ENCODE measurements at regions not wholly inside any gene's neighbourhood (a gene's known extent, or its start where the extent isn't known, plus 50 kb on each side); places are given as distances from the start of the nearest gene placed in this dataset.
A peak's percentile ranks its signal among the peaks of the same experiment; 100 is the strongest.

DNA sequence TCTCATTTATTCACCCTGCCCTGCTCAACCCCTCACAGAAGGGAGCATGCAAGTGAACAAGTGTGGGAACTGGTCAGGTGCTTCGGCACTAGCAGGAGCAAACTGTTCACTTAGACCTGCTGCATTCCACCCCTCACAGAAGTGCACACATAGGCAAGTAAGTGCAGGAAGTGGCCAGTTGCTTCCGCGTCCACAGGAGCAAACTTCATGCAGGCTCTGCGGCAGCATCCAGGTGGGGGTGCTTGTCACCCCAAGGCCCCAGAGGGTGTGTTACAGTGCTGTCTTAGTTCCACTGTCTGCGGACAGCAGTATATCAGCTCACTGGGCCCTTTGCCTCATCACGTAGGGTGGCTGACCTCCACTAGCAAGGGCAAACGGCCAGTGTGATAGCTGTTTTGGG lies 167.3 kb upstream of the AVPR1A start:
- no peak for DNase-seq

DNA sequence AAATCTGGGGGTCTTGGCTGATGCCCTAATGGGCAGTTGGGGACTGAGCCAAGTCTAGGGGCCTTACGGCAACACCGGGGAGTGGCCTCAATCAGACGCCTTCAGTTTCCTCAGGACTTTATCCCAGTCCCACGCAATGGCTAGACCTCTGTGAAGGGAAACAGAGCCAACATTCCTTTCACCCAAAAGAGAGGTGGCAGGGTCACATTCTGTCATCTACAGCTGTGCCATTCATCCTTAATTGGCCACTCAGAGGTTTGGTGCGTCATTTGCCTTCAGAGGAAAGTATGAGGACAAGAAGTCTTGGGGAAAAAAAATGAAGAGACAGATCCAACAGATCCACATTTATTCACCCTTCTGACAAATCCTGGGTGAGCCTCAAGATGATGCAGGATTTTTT lies 166.9 kb upstream of the AVPR1A start:
- DNase-seq, result no peak

DNA sequence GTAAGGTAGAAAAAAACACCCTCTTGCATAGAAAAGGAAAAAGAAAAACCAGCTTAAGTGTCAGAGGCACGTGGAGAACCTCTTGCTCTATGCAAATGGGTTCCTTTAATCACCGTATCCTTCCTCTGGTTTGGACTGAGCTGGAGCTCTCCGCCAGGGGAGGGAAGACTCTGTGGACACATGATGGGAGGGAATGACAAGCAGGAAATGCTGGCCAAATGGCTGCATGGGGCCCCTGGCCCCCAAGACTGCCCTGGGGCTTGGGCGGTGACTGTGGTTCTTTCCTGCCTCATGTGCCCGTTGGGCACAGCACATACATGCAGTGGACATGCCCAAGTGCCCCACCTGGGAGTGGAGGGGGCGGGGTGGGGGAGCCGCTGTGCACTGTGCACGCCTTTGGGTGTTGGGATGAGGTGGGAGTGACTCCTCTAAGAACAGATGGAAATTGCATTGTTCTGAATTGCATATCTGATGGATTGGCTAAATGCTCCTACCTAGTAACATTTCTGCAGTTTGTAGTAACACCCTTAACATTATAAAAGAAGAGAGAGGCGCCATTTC lies 166.4 kb upstream of the AVPR1A start:
- DNase-seq, result no peak

DNA sequence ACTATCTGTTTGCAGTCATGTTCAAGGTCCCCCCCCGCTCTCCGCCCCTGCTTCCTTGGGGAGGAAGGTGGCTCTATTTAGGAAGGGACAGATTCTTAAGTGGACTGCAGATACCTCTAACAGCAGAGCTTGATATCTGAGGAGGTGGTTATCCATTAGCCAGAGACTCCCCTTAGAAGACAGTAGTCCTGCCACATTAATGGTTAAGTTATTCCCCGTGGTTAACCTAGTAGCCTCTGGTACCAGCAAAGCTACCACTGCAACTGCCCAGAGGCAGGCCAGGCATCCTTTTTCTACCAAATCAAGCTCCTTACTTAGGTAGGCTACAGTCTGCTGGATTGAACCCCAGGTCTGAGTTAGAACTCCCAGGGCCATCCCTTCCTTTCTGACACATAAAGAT lies 162.1 kb upstream of the AVPR1A start:
- no peak for DNase-seq

DNA sequence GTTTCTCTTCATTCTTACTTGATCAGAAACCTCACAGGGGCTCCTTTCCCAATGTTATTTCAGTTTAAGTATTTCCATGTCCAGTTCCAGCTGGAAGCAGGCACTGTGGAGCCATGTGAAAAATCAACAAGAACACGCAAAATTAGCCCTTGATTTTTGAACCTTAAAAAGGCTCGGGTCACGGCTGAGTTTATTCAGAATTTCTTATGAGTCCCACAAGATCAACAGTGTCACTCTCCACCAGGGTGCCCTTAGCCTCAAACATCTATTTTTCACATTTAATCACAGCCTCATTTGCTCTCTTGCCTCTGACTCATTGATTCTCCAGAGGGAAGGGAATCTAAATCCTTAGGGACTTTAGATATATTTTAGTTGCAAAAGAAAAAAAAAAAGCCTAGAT lies 157.7 kb upstream of the AVPR1A start:
- no peak for DNase-seq

DNA sequence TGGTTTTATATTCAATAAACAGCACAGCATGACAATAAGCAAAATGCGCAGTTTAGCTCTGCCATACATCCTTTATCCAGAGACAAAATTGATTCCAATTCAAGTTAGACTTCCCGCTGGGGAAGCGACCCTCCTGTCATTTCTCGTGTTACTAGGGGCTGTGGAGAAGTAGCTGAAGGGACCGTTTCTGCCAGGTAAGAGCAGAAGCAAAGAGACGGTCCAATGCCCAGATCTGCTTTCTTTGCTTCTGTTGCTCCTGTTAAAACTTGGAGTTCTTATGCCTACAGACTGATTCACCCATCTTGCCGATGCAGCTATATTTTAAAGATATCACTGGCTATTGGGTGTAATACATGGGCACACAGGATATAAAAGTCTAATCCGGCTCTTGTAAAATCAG lies 156.8 kb upstream of the AVPR1A start:
- DNase-seq, result no peak

DNA sequence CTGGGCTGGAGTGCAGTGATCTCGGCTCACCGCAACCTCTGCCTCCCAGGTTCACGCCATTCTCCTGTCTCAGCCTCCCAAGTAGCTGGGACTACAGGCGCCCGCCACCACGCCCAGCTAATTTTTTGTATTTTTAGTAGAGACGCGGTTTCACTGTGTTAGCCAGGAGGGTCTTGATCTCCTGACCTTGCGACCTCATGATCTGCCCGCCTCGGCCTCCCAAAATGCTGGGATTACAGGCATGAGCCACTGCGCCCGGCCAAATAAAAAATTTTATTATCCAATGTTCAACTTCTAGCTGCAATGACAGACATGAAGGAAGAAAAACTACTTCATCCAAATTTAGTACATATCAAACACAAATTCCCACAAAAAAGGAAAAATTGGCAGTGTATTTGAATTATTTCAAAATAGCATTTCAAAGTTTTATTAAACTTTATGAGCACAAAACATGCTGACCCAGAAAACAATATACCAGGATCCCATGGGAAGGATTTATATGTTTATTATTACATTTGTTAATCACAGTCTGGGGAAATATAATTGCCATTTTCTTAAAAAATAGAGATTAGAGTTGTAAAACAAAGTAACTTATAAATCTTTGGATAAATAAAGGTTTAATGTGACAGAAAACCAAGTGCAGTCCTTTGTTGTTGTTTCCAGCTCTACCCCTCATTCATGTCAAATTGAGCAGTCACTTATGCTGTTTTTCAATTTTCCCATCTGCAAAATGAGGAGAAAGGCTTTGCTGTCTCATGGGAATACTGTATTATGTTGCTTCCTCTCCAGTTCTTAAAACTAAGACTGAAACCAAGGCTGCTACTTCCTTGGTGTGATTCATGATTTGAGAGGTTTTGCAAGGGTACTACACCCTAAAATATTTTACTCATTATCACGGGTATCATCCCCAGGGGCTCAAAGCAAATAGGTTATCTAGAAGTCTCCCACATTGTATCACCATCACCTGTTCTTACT lies 155.2 kb upstream of the AVPR1A start:
- no peak for DNase-seq

DNA sequence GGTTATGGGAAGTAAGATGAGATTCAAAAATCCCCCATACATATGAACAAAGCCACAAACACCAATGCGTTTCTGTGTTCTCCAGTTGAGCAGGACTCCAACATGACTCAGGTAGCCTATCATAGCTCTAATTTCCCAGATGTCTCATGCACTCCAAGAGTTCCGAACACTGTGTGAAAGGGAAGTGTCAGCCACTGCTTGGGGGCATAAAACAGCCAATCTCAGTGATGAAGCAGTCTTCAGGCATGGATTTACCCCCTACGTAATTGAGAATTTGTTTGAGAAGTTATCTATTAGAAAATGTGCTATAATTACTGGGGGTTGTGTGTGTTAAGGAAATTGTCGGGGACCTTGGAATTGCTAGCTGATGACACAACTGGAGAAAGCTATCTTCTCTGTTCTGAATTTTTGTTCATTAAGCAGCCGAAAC lies 153.9 kb upstream of the AVPR1A start:
- no peak for DNase-seq

DNA sequence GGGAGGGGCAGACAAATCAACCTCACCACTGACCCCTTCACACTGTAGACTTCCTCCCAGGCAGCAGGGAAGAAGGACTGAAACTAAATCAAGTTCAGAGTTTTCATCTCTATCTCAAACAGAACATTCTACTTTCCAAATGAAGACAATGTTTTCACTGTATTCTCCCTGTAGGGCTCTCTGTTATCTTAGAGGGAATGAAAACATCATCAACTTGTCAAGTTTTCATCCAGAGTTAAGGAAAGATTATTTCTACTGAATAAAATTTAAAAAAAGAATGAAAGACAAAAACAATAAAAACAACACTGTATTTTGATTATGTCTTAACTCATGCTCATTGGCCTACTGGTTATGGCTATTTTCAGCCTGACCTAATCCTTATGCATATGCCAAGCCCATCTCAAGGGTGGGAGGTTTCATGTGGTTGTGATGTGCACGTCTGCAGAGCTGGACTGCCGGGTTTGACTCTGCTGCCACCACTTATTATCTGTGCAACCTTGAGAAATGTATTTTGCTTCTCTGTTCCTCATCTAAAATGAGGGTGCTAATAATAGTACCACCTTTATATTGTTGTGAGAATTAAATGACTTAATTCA lies 152.0 kb upstream of the AVPR1A start:
- no peak for DNase-seq

DNA sequence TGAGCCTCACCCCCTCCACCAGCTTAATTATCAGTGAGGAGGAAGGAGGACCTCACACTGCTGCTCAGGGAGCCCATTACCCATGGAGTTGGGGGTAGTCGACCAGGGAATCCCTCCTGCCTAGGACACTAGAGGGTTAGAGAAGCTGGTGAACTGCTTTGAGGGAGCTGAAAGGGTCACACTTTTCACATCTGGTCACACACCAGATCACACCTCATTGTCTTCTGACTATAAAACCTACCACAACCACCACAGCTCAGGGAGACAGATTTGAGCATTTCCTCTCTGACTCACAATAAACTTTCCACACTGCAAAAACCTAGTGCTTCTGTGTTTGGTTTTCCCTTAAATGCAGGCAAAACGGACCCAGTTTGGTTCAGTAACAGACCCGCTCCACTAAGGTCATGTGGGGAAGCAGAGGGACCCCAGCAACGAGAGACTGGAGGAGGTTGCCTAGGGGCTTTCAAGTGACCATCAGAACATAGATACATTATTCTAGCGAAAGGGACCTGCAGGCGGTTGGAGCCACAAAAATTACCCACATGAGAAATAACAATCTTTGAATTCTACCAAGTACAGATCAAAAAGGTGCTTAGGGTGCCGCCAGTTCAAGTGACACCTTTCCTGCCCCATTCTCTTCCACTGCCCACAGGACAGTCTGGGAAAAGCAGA lies 151.4 kb upstream of the AVPR1A start:
- DNase-seq, result peak in 1 of 2 donors; percentile 38

DNA sequence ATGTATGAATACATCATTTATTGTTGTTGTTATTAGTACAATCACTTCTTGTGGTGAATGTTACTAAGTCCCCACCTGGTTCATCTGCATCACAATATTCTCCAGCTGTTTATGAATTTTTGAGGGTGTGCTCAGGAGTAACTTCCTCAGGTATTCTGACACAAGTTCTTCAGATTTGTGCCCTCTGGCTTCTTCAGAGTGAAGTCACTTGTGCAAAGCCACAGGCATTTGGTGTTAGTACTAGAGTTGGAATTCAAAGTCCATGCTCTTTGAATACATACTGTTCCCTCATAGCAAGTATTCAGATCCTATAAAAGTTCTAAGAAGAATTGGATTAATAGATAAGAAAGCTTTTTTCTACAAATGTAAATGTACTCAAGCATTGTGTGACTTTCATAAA lies 150.3 kb upstream of the AVPR1A start:
- no peak for DNase-seq

DNA sequence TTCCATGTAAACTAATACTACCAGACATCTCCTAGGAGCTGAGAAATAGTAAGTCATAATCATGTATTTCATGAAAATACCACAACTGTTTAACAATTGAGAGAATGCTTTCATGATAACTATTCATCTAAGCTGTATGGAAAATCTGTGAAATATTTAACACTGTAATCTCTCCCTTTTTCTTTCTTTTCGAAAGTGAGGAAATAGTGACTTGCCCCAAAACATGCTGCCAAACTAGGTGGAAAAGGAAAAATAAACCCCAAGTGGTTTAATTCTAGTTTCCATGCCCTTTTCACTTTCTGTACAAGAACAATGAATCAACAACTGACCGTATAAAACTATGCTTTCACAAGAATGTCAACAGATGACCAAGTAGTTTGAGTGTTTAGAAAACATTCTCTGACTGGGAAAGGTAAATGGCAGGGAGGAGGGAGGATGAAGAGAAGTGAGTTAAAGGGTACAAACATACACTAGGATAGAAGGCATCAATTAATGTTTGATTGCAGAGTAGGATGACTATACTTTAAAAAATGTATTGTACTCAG lies 147.5 kb upstream of the AVPR1A start:
- DNase-seq, result no peak

DNA sequence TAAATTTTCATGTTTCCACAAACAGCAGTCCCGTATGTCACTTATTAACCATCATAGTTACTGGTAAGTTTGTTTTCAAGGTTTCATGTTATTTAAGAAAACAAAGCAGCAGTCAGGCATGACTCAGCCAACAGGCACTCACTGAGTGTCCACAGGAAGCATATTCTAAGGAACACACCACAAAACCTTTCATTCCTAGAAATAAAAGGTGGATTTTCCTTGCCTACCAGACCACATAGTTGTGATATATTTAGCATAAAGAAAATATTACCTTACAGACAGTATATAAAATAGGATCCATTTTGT lies 143.3 kb upstream of the AVPR1A start:
- peak in 1 of 2 donors; percentile 17 for DNase-seq

DNA sequence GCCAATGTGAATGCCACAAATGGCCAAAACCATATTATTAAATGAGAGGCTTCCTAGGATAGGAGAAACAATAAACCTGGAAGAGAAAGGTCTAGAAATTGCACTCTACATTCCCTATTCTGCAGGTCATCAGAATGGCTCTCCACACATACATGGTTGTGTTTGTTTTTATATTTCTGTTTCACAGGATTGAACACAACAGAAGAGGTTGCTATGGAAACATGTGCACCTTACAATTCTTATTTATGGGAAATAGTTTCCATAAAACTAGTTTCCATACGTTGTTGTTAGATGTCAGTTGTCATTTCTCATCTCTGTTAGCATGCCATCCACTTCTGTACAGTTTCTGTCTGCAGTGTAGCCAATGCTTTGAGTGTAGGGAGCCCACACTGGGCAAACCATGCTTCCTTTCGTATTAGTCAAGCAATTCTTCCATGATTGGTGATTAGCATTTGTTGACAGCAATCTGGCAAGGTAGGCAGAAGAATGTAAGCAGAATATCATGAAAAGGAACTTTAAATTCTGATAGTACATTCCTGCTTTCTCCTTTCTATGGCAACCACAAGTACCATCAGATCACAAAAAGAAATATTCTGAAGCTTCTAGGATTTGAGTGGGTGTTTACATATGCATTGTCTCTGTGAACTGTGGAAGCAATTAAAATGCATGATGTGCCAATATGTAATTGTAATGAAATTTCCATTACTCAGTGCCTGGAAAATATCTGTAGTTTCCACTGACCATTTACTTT lies 141.6 kb upstream of the AVPR1A start:
- DNase-seq, result no peak

DNA sequence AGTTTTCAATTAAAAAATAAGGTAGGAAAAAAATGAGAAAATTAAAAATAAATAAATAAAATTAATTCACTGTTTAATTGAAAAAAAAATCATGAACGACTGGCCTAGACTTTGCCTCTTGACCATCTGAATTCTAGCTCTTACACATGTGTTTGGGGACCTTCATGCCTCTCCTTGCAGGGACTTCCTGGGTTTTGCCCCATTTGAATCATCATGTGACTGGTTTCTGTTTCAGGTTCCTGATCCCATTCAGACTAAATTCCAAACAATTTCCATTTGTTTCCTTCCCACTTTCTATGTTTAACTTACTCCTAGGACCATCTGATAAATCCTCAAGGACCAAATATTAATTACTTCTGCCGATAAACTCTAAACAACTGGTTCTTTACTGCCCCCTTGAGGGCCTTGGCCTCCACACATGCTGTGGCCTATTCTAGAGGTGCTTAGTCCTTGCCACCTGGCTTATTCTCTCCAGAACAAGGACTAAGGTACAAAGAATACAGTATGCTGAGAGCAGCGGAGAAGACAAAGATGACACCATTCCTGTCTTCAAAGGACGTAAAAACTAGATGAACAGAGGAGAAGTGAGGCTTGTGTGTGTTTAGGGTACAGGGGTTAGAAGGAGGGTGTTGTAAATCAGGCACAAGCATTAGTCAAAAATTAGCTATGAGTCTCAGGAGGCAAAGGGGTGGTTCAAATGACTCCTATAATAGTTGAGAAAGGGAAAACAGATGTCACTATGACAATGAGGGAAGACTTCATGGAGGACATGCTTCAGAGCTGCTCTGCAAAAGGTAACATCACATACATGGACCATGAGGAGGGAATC lies 125.8 kb upstream of the AVPR1A start:
- no peak for DNase-seq

DNA sequence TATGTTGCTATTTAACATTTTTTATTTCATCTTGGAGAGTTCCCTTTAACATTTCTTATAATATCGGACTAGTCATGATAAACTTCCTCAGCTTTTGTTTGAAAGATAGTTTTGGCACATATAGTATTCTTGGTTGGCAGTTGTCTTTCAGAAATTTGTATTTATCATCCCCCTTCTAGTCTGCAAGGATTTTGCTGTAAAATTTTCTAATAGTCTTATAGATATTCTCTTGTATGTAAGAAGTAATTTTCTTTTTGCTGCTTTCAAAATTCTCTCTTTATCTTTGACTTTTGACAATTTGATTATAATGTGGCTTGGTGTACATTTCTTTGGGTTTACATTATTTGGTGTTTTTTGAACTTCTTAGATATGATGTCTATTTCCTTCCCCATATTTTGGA lies 116.0 kb upstream of the AVPR1A start:
- no peak for DNase-seq

DNA sequence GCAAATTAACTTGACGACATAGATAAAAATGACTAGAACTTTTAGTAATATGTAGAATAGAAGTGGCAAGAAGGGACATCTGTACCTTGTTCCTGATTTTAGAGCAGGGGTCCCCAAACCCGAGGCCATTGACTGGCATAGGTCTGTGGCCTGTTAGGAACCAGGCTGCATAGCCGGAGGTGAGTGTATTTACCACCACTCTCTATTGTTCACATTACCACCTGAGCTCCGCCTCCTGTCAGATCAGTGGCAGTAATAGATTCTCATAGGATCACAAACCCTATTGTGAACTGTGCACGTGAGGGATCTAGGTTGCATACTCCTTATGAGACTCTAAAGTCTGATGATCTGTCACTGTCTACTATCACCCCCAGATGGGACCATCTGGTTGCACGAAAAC lies 113.6 kb upstream of the AVPR1A start:
- no peak for DNase-seq

DNA sequence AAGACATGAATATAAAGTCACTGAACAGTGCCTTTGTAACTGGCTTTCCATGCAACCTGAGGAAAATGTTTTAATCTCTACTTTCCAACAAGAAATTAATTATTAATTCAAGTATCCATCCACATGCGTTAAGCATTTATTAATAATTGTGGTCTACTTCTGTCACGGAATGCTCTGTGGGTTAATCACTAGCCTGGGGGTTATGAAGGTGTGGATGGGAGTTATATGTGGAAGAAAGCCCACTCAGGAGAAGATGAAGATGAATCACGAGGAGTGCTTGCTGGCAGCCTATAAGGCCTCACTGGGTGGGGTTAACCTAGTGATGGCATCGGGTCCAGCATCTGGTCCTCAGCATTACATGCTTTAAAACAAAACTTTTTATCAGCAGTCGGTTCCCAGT lies 99.5 kb upstream of the AVPR1A start:
- DNase-seq, result no peak

DNA sequence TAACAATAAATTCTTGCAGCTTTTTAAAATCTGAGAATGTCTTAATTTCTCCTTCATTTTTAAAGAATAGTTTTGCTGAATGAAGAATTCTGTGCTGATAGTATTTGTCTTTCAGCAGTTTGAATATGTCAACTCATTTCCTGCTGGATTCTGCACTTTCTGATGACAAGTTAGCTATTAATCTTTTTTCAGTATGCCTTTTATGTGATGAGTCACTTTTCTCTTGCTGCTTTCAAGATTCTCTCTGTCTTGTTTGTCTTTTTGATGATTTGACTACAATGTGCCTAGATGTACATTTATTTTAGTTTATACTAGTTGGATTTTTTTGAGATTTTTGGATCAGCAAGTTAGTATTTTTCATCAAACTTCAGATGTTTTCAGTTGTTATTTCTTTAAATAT lies 87.9 kb upstream of the AVPR1A start:
- no peak for DNase-seq

DNA sequence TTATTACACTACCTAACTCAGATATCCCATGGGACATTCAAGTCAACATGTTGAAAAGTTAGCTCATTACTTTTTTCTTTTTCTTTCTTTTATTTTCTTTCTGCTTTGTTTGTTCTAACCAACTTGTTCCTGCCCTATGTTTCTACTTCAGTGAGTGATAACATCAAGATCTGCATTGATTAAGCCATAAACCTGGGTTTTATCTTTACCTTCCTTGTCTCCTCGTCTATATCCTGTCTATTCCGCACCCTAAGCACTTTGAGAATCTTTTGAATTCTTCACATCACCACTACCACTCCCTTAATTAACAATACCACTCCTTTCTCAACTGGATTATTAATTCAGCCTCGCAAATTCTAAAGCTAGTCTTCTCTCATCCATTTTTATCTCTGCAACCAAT lies 81.9 kb upstream of the AVPR1A start:
- no peak for DNase-seq

DNA sequence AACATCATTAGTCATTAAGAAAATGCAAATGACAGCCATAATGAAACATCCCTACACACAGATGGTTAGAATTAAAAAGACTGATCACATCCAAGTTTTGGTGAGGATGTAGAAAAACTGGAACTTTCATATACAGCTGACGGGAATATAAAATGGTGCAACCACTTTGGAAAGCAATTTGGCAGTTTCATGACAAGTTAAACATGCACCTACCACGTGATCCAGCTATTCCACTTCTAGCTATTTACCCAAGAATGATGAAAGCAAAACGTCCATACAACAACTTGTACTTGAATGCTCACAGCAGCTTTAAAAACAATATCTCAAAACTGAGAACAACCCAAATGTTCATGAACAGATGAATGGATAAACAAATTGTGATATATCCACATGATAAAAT lies 77.9 kb upstream of the AVPR1A start:
- DNase-seq, result no peak
